Lower lobe of right lung (tissue), 2 donors: ENCODE measurements at regions not wholly inside any gene's neighbourhood (a gene's known extent, or its start where the extent isn't known, plus 50 kb on each side); places are given as distances from the start of the nearest gene placed in this dataset.
A peak's percentile ranks its signal among the peaks of the same experiment; 100 is the strongest.

ENCODE experiments used
- ATAC-seq, 2 donors: fragments of 200-7000 bp; cut with Tn5 transposase; one replicate each; pipeline ENCODE4 v1.9.1; 2020 to 2022; ENCODE audit warnings: mild to moderate bottlenecking in 2 of 2, moderate library complexity in 2 of 2
- DNase-seq: peaks from one replicate; pipeline ENCODE4 v3.0.0-alpha.2; 2020
- H3K27ac ChIP-seq: fragments of 200-600 bp; one replicate; pipeline ENCODE4 v1.8.0; 2022
- H3K27me3 ChIP-seq: fragments of 200-600 bp; one replicate; pipeline ENCODE4 v1.8.0; 2022; ENCODE audit warnings: low read depth
- H3K36me3 ChIP-seq: fragments of 200-600 bp; one replicate; pipeline ENCODE4 v1.8.0; 2022; ENCODE audit warnings: mild to moderate bottlenecking
- H3K4me1 ChIP-seq: fragments of 200-600 bp; one replicate; pipeline ENCODE4 v1.8.0; 2022
- H3K4me3 ChIP-seq: fragments of 200-600 bp; one replicate; pipeline ENCODE4 v1.8.0; 2022; ENCODE audit warnings: mild to moderate bottlenecking
- H3K9me3 ChIP-seq: fragments of 200-600 bp; one replicate; pipeline ENCODE4 v1.8.0; 2022
- intact Hi-C: fragments of 100-400 bp; cut with DNase I; formaldehyde crosslinking; loops from one replicate; pipeline ENCODE4 v1.11.0; 2022
- TF ChIP-seq, protein P1 (sequence below): fragments of 200-600 bp; IDR thresholded peaks from one replicate; pipeline ENCODE4 v1.8.0; 2022; ENCODE audit warnings: antibody characterized with exemption, mild to moderate bottlenecking
- donor health status: DM: no; HTN: yes; CAD: no; lungs with severe emphysema.

DNA sequence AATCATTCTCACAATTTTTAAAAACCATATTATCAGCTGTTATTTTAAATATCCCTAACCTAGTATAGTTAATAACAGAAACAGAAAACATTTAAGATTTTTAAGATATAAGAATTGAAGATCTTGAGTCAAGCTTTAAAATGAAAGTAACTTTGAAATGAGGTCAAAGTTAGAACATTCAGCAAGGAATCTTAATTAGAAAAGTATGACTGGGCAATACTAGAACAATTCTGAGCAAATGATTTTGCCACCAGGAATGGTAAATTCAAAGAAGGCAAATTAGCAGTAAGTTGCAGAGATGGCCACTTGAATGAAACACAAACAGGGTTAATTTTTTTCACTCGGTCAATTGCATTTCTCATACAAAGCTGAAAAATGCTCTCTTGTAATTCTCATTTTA lies 117.9 kb downstream of the NXNL2 start:
- ATAC-seq, result no peak
- DNase-seq, result no peak
- H3K27ac ChIP-seq, result no peak overlapping the region

DNA sequence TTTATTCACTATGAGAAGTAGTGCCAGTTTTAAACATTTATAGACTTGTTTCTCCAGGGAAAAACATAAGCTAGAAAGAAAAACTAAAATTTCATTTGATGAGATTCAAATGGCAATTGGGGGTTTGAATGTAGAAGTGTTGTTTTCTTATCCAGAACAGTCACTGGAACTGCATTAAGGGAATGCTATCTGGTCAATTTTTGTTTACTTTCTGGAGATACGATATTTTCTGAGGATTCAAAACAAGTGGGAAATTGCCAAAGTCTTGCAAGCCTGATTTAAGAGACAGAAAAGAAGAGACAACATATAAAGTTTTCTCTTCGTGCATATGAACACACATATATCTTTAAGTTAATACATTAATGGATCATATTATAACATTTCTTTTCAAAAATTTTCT lies 118.4 kb downstream of the NXNL2 start:
- Histone ChIP-seq H3K27ac (no peak overlapping the region), H3K4me1 (peaks cover 8% of the 10 kb centered on the region), H3K9me3 (no peaks in the 10 kb centered on the region), H3K36me3 (no peaks in the 10 kb centered on the region), H3K27me3 (no peaks in the 10 kb centered on the region), H3K4me3 (no peak overlapping the region)
- intact Hi-C loops, result no loop called here
- ATAC-seq (no peak), DNase-seq (no peak)
- TF ChIP-seq, protein P1, sequence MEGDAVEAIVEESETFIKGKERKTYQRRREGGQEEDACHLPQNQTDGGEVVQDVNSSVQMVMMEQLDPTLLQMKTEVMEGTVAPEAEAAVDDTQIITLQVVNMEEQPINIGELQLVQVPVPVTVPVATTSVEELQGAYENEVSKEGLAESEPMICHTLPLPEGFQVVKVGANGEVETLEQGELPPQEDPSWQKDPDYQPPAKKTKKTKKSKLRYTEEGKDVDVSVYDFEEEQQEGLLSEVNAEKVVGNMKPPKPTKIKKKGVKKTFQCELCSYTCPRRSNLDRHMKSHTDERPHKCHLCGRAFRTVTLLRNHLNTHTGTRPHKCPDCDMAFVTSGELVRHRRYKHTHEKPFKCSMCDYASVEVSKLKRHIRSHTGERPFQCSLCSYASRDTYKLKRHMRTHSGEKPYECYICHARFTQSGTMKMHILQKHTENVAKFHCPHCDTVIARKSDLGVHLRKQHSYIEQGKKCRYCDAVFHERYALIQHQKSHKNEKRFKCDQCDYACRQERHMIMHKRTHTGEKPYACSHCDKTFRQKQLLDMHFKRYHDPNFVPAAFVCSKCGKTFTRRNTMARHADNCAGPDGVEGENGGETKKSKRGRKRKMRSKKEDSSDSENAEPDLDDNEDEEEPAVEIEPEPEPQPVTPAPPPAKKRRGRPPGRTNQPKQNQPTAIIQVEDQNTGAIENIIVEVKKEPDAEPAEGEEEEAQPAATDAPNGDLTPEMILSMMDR, result no peak

More for the DNA sequence above, 117.9 kb downstream of the NXNL2 start:
- H3K4me3 ChIP-seq, result no peak overlapping the region
- H3K9me3 ChIP-seq, result no peaks in the 10 kb centered on the region
- TF ChIP-seq, protein P1, result no peak
- peaks cover 8% of the 10 kb centered on the region for H3K4me1 ChIP-seq
- no peaks in the 10 kb centered on the region for H3K36me3 ChIP-seq
- intact Hi-C loops, result no loop called here
- no peaks in the 10 kb centered on the region for H3K27me3 ChIP-seq

DNA sequence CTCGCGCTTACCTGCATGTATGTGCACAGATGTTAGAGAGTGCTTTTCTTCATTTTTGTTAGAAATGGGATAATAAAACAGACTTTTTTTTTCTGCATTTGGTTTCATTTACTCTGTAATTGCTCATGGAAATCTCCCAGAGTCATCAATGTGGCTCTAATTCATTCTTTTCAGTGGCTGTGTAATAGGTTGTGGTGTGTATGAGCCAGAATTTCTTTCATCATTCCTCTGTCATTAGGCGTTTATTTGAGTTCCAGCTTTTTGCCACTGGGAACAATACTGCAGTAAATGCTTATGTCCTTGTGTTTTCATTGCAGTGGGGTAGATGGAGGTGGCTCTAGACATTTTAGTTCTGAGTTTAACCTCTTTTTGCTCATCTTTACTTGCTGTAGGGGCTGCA lies 118.9 kb downstream of the NXNL2 start:
- Histone ChIP-seq H3K36me3 (no peaks in the 10 kb centered on the region), H3K4me3 (no peak overlapping the region), H3K27ac (no peak overlapping the region), H3K9me3 (no peaks in the 10 kb centered on the region), H3K4me1 (peaks cover 8% of the 10 kb centered on the region), H3K27me3 (no peaks in the 10 kb centered on the region)
- TF ChIP-seq, protein P1, result no peak
- intact Hi-C loops, result no loop called here
- ATAC-seq, result no peak
- DNase-seq, result no peak

DNA sequence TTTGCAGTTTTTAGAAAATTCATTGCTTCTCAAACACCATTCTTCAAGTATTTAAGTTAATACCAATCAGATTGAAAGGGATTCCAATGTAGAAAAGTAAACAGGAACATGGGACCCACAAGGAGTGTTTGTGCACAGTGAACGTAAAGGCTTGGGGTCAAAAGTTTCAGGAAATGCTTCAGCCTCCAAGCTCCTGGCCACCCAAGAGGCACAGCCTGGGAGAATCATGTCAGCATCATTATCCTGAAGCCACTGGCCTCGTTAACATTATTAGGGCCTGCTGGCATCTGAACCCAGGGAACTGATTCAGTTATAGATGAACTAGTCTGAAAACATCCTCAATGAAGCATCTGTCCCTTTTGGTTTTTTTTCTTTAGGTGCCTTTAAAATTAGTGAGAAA lies 122.9 kb downstream of the NXNL2 start:
- Histone ChIP-seq H3K9me3 (no peaks in the 10 kb centered on the region), H3K27ac (no peak overlapping the region), H3K27me3 (no peaks in the 10 kb centered on the region), H3K36me3 (no peaks in the 10 kb centered on the region), H3K4me3 (no peak overlapping the region), H3K4me1 (peaks cover 4% of the 10 kb centered on the region)
- ATAC-seq (no peak), DNase-seq (no peak)
- intact Hi-C loops, result no loop called here
- TF ChIP-seq, protein P1, result no peak

DNA sequence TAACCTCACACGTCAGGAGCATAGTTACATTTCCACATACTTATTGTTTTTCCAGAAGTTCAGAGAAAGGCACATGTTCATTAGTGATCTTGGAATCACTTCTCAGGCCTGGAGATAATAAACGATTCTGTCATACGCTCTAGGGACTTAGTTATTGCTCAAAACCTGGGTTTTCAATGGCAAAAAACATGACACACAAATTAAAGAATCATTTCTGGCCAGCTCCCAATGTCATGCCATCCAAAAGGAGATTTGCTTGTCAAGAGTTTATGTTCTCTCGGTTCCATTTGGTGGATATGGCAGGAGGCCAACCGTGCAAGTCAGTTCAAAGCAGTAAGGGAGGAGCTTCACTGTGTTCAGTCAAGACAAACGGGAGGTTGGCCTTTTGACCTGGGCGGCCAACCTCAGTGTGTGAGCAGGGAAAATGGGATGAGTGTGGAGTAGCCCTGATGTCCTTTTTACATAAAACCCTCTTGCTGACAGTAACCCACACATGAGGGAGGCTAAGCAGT lies 123.4 kb downstream of the NXNL2 start:
- H3K9me3 ChIP-seq, result no peaks in the 10 kb centered on the region
- intact Hi-C loops, result no loop called here
- H3K27ac ChIP-seq, result no peak overlapping the region
- H3K4me1 ChIP-seq, result no peaks in the 10 kb centered on the region
- TF ChIP-seq, protein P1, result no peak
- no peaks in the 10 kb centered on the region for H3K36me3 ChIP-seq
- DNase-seq (no peak), ATAC-seq (peak in 1 of 2 donors; percentile 46)
- no peak overlapping the region for H3K4me3 ChIP-seq
- H3K27me3 ChIP-seq, result no peaks in the 10 kb centered on the region

DNA sequence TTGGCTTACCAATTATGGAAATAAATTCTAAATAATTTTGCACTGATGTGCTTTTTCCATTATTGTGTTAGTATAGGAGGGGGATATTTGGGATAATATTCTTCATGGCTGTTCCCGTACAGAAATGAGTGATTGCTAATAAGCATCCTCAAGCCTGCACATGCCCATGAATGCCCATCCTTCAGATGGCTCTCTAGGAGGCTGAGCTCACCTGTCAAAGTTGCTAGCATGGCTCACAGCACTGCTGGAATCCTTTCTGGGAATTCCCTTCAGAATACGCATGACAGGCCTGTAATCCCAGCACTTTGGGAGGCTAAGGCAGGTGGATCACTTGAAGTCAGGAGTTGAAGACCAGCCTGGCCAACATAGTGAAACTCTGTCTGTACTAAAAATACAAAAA lies 124.1 kb downstream of the NXNL2 start:
- ATAC-seq, result no peak
- no peaks in the 10 kb centered on the region for H3K4me1 ChIP-seq
- intact Hi-C loops, result no loop called here
- no peaks in the 10 kb centered on the region for H3K36me3 ChIP-seq
- no peak overlapping the region for H3K27ac ChIP-seq
- no peak overlapping the region for H3K4me3 ChIP-seq
- no peaks in the 10 kb centered on the region for H3K9me3 ChIP-seq
- no peaks in the 10 kb centered on the region for H3K27me3 ChIP-seq
- DNase-seq, result no peak
- TF ChIP-seq, protein P1, result no peak
